ENCODE measurements at regions not wholly inside any gene's neighbourhood (a gene's known extent, or its start where the extent isn't known, plus 50 kb on each side); places are given as distances from the start of the nearest gene placed in this dataset.

- no peak for TF ChIP-seq POLR2A (IDR thresholded peaks at IDR 0.05; ENCODE audit: low read depth)
- TF ChIP-seq CTCF (IDR thresholded peaks at IDR 0.05), result no peak
These were observed 137.3 kb upstream of the SCAF11 start for GRCh38 chr12:46127656-46128055.

Measured in esophagus muscularis mucosa (tissue), 3 donors.